ENCODE measurements at regions not wholly inside any gene's neighbourhood (a gene's known extent, or its start where the extent isn't known, plus 50 kb on each side); places are given as distances from the start of the nearest gene placed in this dataset.

- TF ChIP-seq CTCF (IDR thresholded peaks at IDR 0.05) (no peak), POLR2A (IDR thresholded peaks at IDR 0.05) (no peak)
Measured at GRCh38 chr7:23964715-23965114, 254.7 kb downstream of the STK31 start.
